Myocyte (in vitro differentiated cells): ENCODE measurements at regions not wholly inside any gene's neighbourhood (a gene's known extent, or its start where the extent isn't known, plus 50 kb on each side); places are given as distances from the start of the nearest gene placed in this dataset.

Experiments
- DNase-seq: peaks from one replicate; pipeline ENCODE4 v3.0.0-alpha.2; 2012; ENCODE audit warnings: low read depth

GRCh38 chr9:85263288-85263687 lies 478.5 kb downstream of the AGTPBP1 start:
- no peak for DNase-seq

GRCh38 chr9:85262333-85262732 lies 479.4 kb downstream of the AGTPBP1 start:
- DNase-seq: no peak

GRCh38 chr9:85260275-85260845 lies 481.4 kb downstream of the AGTPBP1 start:
- no peak for DNase-seq

GRCh38 chr9:85258823-85259370 lies 482.9 kb downstream of the AGTPBP1 start:
- no peak for DNase-seq

- no peak for DNase-seq
Measured at GRCh38 chr9:85258236-85258635, 483.5 kb downstream of the AGTPBP1 start.

GRCh38 chr9:85249313-85249621 lies 492.5 kb downstream of the AGTPBP1 start:
- DNase-seq: no peak

- DNase-seq: no peak
Measured at GRCh38 chr9:85248514-85249312, 493.0 kb downstream of the AGTPBP1 start.

GRCh38 chr9:85246541-85246940 lies 495.2 kb downstream of the AGTPBP1 start:
- DNase-seq: no peak

- no peak for DNase-seq
Measured at GRCh38 chr9:85244856-85245255, 496.9 kb downstream of the AGTPBP1 start.

GRCh38 chr9:85243977-85244376 lies 497.8 kb downstream of the AGTPBP1 start:
- DNase-seq: no peak

GRCh38 chr9:85237478-85237877 lies 504.3 kb downstream of the AGTPBP1 start:
- DNase-seq: no peak

GRCh38 chr9:85230081-85230480 lies 511.7 kb downstream of the AGTPBP1 start:
- DNase-seq: no peak

- no peak for DNase-seq
Measured at GRCh38 chr9:85228111-85228855, 513.5 kb downstream of the AGTPBP1 start.

- DNase-seq: no peak
Measured at GRCh38 chr9:85225180-85225579, 516.6 kb downstream of the AGTPBP1 start.

GRCh38 chr9:85224729-85225128 lies 517.0 kb downstream of the AGTPBP1 start:
- DNase-seq: no peak

- DNase-seq: no peak
Measured at GRCh38 chr9:85224301-85224700, 517.5 kb downstream of the AGTPBP1 start.

- DNase-seq: no peak
Measured at GRCh38 chr9:85223506-85224125, 518.1 kb downstream of the AGTPBP1 start.

GRCh38 chr9:85216601-85217000 lies 525.2 kb downstream of the AGTPBP1 start:
- no peak for DNase-seq

GRCh38 chr9:85215961-85216360 lies 525.8 kb downstream of the AGTPBP1 start:
- DNase-seq: no peak

- DNase-seq: no peak
Measured at GRCh38 chr9:85215416-85215815, 526.3 kb downstream of the AGTPBP1 start.
